ENCODE measurements at regions not wholly inside any gene's neighbourhood (a gene's known extent, or its start where the extent isn't known, plus 50 kb on each side); places are given as distances from the start of the nearest gene placed in this dataset.

- TF ChIP-seq POLR2AphosphoS5 (IDR thresholded peaks at IDR 0.05; ENCODE audit: low read depth, low read length) (no peak), TAF1 (IDR thresholded peaks at IDR 0.05; ENCODE audit: low read depth, low read length) (no peak), POLR2A (IDR thresholded peaks at IDR 0.05; ENCODE audit: low read depth, low read length) (no peak), SPI1 (IDR thresholded peaks at IDR 0.05; ENCODE audit: low read depth, low read length) (no peak)
Measured at GRCh38 chr14:83153081-83153480, 1619.4 kb upstream of the SEL1L start.

Data from GM12891 (cell line).